Peyer's patch (tissue), 4 donors: ENCODE measurements at regions not wholly inside any gene's neighbourhood (a gene's known extent, or its start where the extent isn't known, plus 50 kb on each side); places are given as distances from the start of the nearest gene placed in this dataset.

ENCODE experiments used
- DNase-seq, 3 donors: peaks; one replicate each; pipeline ENCODE4 v3.0.0-alpha.2; 2017 to 2019
- H3K27ac ChIP-seq, 4 donors: fragments of 200-600 bp; sonication (generic); one replicate each; pipeline ENCODE4 v1.5.1; 2016 to 2019
- H3K27me3 ChIP-seq, 2 donors: fragments of 200-600 bp; sonication (generic); one replicate each; pipeline ENCODE4 v1.5.1; 2019
- H3K36me3 ChIP-seq, 3 donors: fragments of 200-600 bp; sonication (generic); one replicate each; pipeline ENCODE4 v1.5.1; 2016 to 2019
- H3K4me1 ChIP-seq, 4 donors: fragments of 200-600 bp; sonication (generic); one replicate each; pipeline ENCODE4 v1.5.1; 2016 to 2019
- H3K4me3 ChIP-seq, 4 donors: fragments of 200-600 bp; sonication (generic); 1 replicate in 3 of 4; 2 replicates in 1 of 4; pipeline ENCODE4 v1.5.1; 2016 to 2019; ENCODE audit warnings: mild to moderate bottlenecking in 1 of 4
- H3K9me3 ChIP-seq, 4 donors: fragments of 200-600 bp; sonication (generic); one replicate each; pipeline ENCODE4 v1.5.1; 2016 to 2019; ENCODE audit warnings: mild to moderate bottlenecking in 1 of 4
- CTCF ChIP-seq, 6 experiments: fragments of 450-650 bp in 4 of 6; fragments of 200-600 bp in 2 of 6; sonication (generic) in 1 of 6; IDR thresholded peaks; one replicate each; pipeline ENCODE4 v1.5.1; 2017 to 2019; ENCODE audit warnings: antibody characterized with exemption in 6 of 6, mild to moderate bottlenecking in 3 of 6, moderate library complexity in 1 of 6
- POLR2A ChIP-seq, 2 donors: fragments of 450-650 bp; IDR thresholded peaks; one replicate each; pipeline ENCODE4 v1.5.1; 2017; ENCODE audit warnings: antibody characterized with exemption in 2 of 2, mild to moderate bottlenecking in 2 of 2, moderate library complexity in 2 of 2

GRCh38 chr7:12868027-12868426 is 180.6 kb downstream of the ARL4A start:
- Histone ChIP-seq H3K4me1 (no peaks in the 10 kb centered on the region), H3K27ac (no peak overlapping the region), H3K27me3 (no peaks in the 10 kb centered on the region), H3K36me3 (no peaks in the 10 kb centered on the region), H3K9me3 (no peaks in the 10 kb centered on the region), H3K4me3 (no peak overlapping the region)
- no peak for DNase-seq
- TF ChIP-seq POLR2A (IDR thresholded peaks at IDR 0.05) (no peak), CTCF (IDR thresholded peaks at IDR 0.05) (no peak)

- Histone ChIP-seq H3K27me3 (no peaks in the 10 kb centered on the region), H3K9me3 (no peaks in the 10 kb centered on the region), H3K36me3 (no peaks in the 10 kb centered on the region), H3K4me3 (no peak overlapping the region), H3K4me1 (no peaks in the 10 kb centered on the region), H3K27ac (no peak overlapping the region)
- DNase-seq = no peak
- TF ChIP-seq POLR2A (IDR thresholded peaks at IDR 0.05) (no peak), CTCF (IDR thresholded peaks at IDR 0.05) (no peak)
Observed at GRCh38 chr7:12870219-12870618, 182.8 kb downstream of the ARL4A start.

- no peak overlapping the region for H3K27ac ChIP-seq
- H3K27me3 ChIP-seq = no peaks in the 10 kb centered on the region
- DNase-seq = no peak
- no peak overlapping the region for H3K4me3 ChIP-seq
- H3K36me3 ChIP-seq = no peaks in the 10 kb centered on the region
- no peaks in the 10 kb centered on the region for H3K4me1 ChIP-seq
- TF ChIP-seq CTCF (IDR thresholded peaks at IDR 0.05) = no peak
- no peak for TF ChIP-seq POLR2A (IDR thresholded peaks at IDR 0.05)
- no peaks in the 10 kb centered on the region for H3K9me3 ChIP-seq
Observed at GRCh38 chr7:12872487-12872886, 185.1 kb downstream of the ARL4A start.

GRCh38 chr7:12873571-12873970 is 186.1 kb downstream of the ARL4A start:
- H3K9me3 ChIP-seq = no peaks in the 10 kb centered on the region
- no peaks in the 10 kb centered on the region for H3K36me3 ChIP-seq
- no peak for DNase-seq
- no peak overlapping the region for H3K4me3 ChIP-seq
- TF ChIP-seq CTCF (IDR thresholded peaks at IDR 0.05) = no peak
- TF ChIP-seq POLR2A (IDR thresholded peaks at IDR 0.05) = no peak
- H3K4me1 ChIP-seq = no peaks in the 10 kb centered on the region
- no peak overlapping the region for H3K27ac ChIP-seq
- H3K27me3 ChIP-seq = no peaks in the 10 kb centered on the region

- Histone ChIP-seq H3K9me3 (no peaks in the 10 kb centered on the region), H3K27me3 (no peaks in the 10 kb centered on the region), H3K36me3 (no peaks in the 10 kb centered on the region), H3K4me3 (no peak overlapping the region), H3K27ac (no peak overlapping the region), H3K4me1 (no peaks in the 10 kb centered on the region)
- DNase-seq = no peak
- TF ChIP-seq CTCF (IDR thresholded peaks at IDR 0.05) (no peak), POLR2A (IDR thresholded peaks at IDR 0.05) (no peak)
Observed at GRCh38 chr7:12879139-12879538, 191.7 kb downstream of the ARL4A start.

- TF ChIP-seq POLR2A (IDR thresholded peaks at IDR 0.05) = no peak
- no peak for TF ChIP-seq CTCF (IDR thresholded peaks at IDR 0.05)
- H3K27ac ChIP-seq = no peak overlapping the region
- H3K4me1 ChIP-seq = no peaks in the 10 kb centered on the region
- no peaks in the 10 kb centered on the region for H3K9me3 ChIP-seq
- H3K36me3 ChIP-seq = no peaks in the 10 kb centered on the region
- H3K27me3 ChIP-seq = no peaks in the 10 kb centered on the region
- H3K4me3 ChIP-seq = no peak overlapping the region
- no peak for DNase-seq
Observed at GRCh38 chr7:12881712-12882111, 194.3 kb downstream of the ARL4A start.
